Stomach smooth muscle (tissue), 2 donors: ENCODE measurements at regions not wholly inside any gene's neighbourhood (a gene's known extent, or its start where the extent isn't known, plus 50 kb on each side); places are given as distances from the start of the nearest gene placed in this dataset.
"Not testable (repeated sequence)": the region's sequence is repeated elsewhere in the genome, so short reads cannot be mapped to it uniquely, and the experiment has no call there.

Source experiments
- H3K27ac ChIP-seq: one replicate; pipeline ENCODE4 v1.7.0; 2013; ENCODE audit warnings: mild to moderate bottlenecking, low read length, inconsistent platforms
- H3K27me3 ChIP-seq, 2 donors: one replicate each; pipeline ENCODE4 v1.7.0; 2013; ENCODE audit warnings: low read length in 2 of 2; ENCODE audit not compliant: insufficient read depth in 2 of 2, control insufficient read depth in 1 of 2
- H3K36me3 ChIP-seq, 2 donors: one replicate each; pipeline ENCODE4 v1.7.0; 2013; ENCODE audit warnings: low read length in 2 of 2; ENCODE audit not compliant: control insufficient read depth in 2 of 2, insufficient read depth in 2 of 2
- H3K4me1 ChIP-seq: one replicate; pipeline ENCODE4 v1.7.0; 2013; ENCODE audit warnings: low read length; ENCODE audit not compliant: control insufficient read depth, insufficient read depth
- H3K4me3 ChIP-seq, 2 donors: one replicate each; pipeline ENCODE4 v1.7.0; 2013; ENCODE audit warnings: low read length in 2 of 2
- H3K9ac ChIP-seq, 2 donors: one replicate each; pipeline ENCODE4 v1.7.0; 2013; ENCODE audit warnings: low read length in 2 of 2, mild to moderate bottlenecking in 1 of 2
- H3K9me3 ChIP-seq, 2 donors: one replicate each; pipeline ENCODE4 v1.7.0; 2013; ENCODE audit warnings: low read length in 2 of 2; ENCODE audit not compliant: control insufficient read depth in 2 of 2
- donor health status: healthy.
- donor health status: Pancreatic carcinoma.

DNA sequence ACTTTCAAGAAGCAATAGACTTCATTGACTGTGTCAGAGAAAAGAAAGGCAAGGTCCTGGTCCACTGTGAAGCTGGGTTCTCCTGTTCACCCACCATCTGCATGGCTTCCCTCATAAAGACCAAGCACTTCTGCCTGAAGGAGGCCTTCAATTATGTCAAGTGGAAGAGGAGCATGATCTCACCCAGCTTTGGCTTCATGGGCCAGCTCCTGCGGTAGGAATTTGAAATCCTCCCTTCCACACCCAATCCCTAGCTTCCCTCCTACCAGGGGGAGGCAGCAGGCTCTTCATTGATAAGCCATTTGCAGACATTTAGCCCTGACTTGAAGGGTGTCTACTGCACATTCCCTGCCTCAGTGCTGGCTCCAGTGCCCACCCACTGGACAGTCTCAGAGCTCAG, 84.3 kb upstream of the RHOU start:
- Histone ChIP-seq H3K4me1 (peaks cover 17% of the 10 kb centered on the region), H3K36me3 (no peaks in the 10 kb centered on the region), H3K9me3 (no peaks in the 10 kb centered on the region), H3K9ac (no peak overlapping the region), H3K27me3 (peaks cover 59 to 75% of the 10 kb centered on the region in 2 donors), H3K27ac (no peak overlapping the region), H3K4me3 (no peak overlapping the region)

DNA sequence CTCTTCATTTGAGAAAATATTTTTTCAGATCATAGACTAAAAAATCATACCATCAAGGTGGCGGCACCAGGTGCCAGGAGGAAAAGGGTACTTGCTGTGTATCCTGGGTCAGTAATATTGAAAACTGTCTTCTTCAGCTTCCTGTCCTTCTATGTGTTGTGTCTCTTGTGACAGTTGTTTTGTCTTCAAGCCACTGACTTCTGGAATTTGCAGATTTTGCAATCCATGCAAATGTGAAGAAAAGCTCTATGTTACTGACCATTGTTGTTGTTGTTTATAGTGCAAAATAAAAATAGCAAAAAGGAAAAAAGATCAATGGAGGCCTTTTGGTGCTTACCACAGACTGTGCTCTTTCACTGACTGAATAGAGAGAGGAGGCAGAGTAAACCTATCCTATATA, 83.2 kb upstream of the RHOU start:
- Histone ChIP-seq H3K27me3 (peaks cover 53 to 73% of the 10 kb centered on the region in 2 donors), H3K9me3 (no peaks in the 10 kb centered on the region), H3K4me1 (peaks cover 12% of the 10 kb centered on the region), H3K9ac (no peak overlapping the region), H3K27ac (no peak overlapping the region), H3K4me3 (no peak overlapping the region), H3K36me3 (no peaks in the 10 kb centered on the region)

DNA sequence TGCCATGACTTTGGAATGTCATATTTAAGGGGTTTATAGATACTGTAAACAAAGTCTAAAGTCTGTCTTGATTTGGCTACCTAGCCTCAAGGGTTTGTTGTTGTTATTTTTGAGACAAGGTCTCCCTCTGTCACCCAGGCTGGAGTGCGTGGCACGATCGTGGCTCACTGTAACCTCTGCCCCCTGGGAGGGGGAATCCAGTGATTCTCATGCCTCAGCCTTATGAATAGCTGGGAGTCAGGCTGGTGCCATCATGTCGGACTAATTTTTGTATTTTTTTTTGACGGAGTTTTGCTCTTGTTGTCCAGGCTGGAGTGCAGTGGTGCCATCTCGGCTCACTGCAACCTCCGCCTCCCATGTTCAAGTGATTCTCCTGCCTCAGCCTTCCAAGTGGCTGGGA, 82.2 kb upstream of the RHOU start:
- not testable (repeated sequence) for H3K9me3 ChIP-seq, H3K4me1 ChIP-seq, H3K4me3 ChIP-seq, H3K36me3 ChIP-seq, H3K9ac ChIP-seq, H3K27ac ChIP-seq
- H3K27me3 ChIP-seq, result peaks cover 44 to 63% of the 10 kb centered on the region in 2 donors

DNA sequence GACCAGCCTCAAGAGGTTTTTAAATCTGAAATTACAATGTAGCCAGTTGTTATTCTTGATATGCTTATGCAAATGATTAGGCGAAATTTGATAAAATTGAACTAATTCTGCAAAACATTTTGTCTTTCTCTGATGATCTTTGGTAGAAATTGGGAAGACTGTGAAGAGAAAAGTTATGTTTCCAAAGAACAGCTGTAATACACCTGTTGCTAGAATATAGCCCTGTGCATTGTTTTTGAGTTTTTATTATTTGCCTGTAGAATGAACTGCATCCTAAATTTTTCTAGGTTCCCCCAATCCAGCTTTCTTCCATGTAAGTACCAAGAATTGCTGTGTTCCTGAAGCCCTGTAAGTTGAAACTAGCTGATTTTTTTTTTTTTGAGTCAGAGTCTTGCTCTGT, 81.5 kb upstream of the RHOU start:
- peaks cover 41 to 56% of the 10 kb centered on the region in 2 donors for H3K27me3 ChIP-seq

DNA sequence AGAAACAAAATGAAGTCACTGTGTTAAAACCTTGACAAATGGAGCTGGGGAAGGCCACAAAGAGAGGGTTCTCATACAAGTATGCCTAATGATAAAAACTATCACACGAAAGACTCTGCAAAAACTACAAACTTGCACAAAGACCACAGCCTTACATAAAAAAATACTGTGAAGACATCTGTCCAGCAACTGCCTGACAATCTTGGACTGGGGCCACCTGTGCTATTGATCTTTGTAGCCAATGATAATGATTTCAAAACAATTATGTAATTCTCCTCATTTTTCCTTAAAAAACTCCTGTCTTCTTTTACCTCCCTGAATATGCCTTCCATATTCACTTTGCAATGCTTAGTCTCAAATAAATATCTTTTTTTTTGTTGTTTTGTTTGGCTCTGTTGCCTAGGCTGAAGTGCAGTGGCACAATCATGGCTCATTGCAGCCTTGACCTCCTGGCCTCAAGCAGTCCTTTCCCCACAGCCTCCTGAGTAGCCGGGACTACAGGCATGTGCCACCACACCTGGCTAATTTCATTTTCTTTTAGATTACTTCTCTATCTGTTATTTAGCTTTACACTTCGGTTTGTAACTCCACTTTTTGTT, 79.4 kb upstream of the RHOU start:
- H3K9ac ChIP-seq, result no peak overlapping the region
- no peak overlapping the region for H3K4me3 ChIP-seq
- H3K36me3 ChIP-seq, result no peaks in the 10 kb centered on the region
- H3K27ac ChIP-seq, result no peak overlapping the region
- H3K4me1 ChIP-seq, result no peaks in the 10 kb centered on the region
- H3K27me3 ChIP-seq, result peaks cover 26 to 35% of the 10 kb centered on the region in 2 donors
- H3K9me3 ChIP-seq, result no peaks in the 10 kb centered on the region

More for the DNA sequence above, 81.5 kb upstream of the RHOU start:
- no peaks in the 10 kb centered on the region for H3K4me1 ChIP-seq
- no peak overlapping the region for H3K4me3 ChIP-seq
- H3K36me3 ChIP-seq, result no peaks in the 10 kb centered on the region
- H3K9me3 ChIP-seq, result no peaks in the 10 kb centered on the region
- H3K27ac ChIP-seq, result no peak overlapping the region
- H3K9ac ChIP-seq, result no peak overlapping the region

DNA sequence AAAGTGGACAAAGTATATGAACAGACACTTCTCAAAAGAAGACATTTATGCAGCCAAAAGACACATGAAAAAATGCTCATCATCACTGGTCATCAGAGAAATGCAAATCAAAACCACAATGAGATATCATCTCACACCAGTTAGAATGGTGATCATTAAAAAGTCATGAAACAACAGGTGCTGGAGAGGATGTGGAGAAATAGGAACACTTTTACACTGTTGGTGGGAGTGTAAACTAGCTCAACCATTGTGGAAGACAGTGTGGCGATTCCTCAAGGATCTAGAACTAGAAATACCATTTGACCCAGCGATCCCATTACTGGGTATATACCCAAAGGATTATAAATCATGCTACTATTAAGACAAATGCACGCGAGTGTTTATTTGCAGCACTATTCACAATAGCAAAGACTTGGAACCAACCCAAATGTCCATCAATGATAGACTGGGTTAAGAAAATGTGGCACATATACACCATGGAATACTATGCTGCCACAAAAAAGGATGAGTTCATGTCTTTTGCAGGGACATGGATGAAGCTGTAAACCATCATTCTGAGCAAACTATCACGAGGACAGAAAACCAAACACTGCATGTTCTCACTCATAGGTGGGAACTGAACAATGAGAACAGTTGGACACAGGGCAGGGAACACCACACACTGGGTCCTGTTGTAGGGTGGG, 73.1 kb upstream of the RHOU start:
- not testable (repeated sequence) for H3K9ac ChIP-seq, H3K4me1 ChIP-seq, H3K36me3 ChIP-seq, H3K4me3 ChIP-seq, H3K27me3 ChIP-seq, H3K27ac ChIP-seq, H3K9me3 ChIP-seq

DNA sequence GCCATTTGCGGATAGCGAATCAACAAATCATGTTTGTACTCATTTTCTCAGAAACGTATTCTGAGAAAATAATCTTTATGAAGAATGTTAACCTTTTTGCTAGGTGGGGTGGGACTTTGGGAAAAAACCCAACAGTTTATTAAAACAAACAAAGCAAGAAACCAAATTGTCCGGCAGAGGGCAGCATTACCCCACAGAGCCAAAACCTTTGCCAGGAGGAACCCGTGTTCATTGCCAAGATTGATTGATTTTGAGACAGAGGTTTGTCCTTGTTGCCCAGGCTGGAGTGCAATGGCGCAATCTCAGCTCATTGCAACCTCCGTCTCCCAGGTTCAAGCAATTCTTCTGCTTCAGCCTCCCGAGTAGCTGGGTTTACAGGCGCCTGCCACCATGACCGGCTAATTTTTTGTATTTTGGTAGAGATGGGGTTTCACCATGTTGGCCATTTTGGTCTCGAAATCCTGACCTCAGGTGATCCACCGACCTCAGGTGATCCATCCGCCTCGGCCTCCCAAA, 70.8 kb upstream of the RHOU start:
- no peak overlapping the region for H3K27ac ChIP-seq
- H3K4me1 ChIP-seq, result no peaks in the 10 kb centered on the region
- peaks cover 0 to 4% of the 10 kb centered on the region in 2 donors for H3K27me3 ChIP-seq
- H3K36me3 ChIP-seq, result no peaks in the 10 kb centered on the region
- H3K4me3 ChIP-seq, result no peak overlapping the region
- no peaks in the 10 kb centered on the region for H3K9me3 ChIP-seq
- H3K9ac ChIP-seq, result no peak overlapping the region

DNA sequence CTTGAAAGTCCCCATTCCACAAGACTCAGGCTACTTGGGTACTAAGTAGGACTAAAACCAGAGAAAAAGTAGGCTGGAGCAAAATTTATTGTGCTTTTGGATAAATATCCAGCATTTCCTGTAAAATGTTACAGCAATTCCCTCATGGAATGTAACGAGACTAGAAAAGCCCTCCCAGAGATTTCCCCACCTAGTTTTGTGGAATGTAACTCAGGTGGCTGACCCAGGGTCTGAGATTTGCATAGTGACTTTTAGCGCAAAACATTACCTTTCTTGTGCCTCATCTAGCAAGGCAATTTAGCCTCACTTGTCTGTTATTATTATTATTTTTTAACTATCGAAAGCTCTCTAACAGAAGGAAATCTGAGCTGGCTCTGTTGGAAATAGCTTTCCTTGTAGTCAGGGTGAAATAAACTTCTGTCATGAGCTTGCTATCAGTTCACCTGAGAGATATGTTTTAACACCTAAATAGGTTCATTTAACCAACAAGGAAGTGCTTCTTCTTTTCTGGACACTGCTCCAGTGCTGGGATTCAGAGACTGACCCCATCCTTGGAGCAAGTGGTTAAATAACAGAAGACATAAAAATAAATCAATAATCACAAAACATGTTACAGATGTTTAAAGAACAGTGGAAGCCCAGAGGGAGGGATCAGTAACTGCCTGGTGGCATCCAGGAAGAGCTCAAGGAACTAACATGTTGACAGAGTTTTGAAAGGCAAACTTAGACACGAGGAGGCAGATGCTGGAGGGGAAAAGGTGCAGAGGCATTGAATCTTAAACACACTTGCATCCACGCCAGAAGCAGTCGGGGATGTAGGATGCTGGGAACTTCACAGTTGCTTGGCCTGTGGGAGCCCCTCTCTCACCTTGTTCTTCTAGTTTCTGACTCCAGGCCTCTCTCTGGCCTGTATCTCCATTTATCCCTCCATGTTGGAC, 68.3 kb upstream of the RHOU start:
- Histone ChIP-seq H3K9me3 (no peaks in the 10 kb centered on the region), H3K36me3 (no peaks in the 10 kb centered on the region), H3K27me3 (peaks cover 0 to 4% of the 10 kb centered on the region in 2 donors), H3K27ac (no peak overlapping the region), H3K9ac (no peak overlapping the region), H3K4me3 (no peak overlapping the region), H3K4me1 (no peaks in the 10 kb centered on the region)

DNA sequence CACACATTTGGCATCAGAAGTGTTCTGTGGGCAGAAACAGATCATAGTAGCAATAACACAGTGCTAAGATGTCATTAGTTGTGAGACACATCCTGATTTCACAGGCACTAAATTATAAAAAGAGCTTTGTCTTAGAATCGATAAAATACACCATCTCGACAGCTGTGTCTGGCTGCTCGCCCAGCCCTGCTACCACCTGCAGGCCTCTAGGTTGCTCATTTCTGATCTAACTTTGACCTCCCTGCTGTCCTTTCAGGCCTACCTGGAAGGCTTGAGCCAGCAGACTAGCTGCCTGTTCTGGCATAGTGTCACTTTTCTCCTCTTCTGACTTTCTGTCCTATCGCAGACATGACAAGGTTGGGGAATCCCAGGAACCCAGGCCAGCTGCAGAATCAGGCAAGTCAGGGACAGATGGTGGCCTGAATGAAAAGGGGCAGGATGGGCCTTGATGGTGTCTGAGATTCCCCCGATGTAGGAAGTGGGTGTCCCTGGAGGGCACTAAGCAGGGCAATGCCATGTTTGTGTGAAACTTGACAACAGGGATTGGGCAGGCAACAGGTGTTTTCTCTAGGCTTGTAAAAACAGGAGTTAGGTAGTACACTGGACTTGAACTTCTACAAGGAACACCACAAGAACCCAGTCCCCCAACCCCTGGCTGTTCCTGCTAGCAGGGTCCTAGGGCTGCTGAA, 66.6 kb upstream of the RHOU start:
- Histone ChIP-seq H3K9ac (no peak overlapping the region), H3K4me3 (no peak overlapping the region), H3K27me3 (peaks cover 0 to 4% of the 10 kb centered on the region in 2 donors), H3K9me3 (no peaks in the 10 kb centered on the region), H3K36me3 (no peaks in the 10 kb centered on the region), H3K27ac (no peak overlapping the region), H3K4me1 (no peaks in the 10 kb centered on the region)

DNA sequence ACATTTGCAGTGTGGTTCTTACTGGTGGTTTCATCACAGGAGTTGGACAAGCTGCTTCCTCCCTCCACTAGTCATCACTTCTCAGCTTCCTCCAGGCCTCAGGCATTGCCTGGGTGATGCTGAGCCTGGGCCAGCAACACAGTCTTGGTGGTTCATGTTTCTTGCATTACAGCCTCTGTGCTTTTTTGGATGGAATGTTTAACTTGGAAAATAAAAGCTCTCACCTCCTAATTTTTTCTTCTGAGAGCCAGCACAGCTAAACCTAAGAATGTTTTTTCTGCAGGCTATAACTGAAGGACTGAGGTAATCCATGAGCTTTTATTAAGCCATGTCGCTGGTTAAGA, 66.1 kb upstream of the RHOU start:
- H3K4me3 ChIP-seq, result no peak overlapping the region

More for the DNA sequence above, 66.1 kb upstream of the RHOU start:
- Histone ChIP-seq H3K27ac (no peak overlapping the region), H3K9me3 (no peaks in the 10 kb centered on the region), H3K27me3 (peaks cover 0 to 4% of the 10 kb centered on the region in 2 donors), H3K36me3 (no peaks in the 10 kb centered on the region), H3K9ac (no peak overlapping the region), H3K4me1 (no peaks in the 10 kb centered on the region)
